HG02938 (cell line): ENCODE measurements at regions not wholly inside any gene's neighbourhood (a gene's known extent, or its start where the extent isn't known, plus 50 kb on each side); places are given as distances from the start of the nearest gene placed in this dataset.

ENCODE experiments used
- ATAC-seq: cut with Tn5 transposase; IDR thresholded peaks from one replicate; pipeline ENCODE4 v1.9.1; 2021; ENCODE audit warnings: mild to moderate bottlenecking, moderate library complexity; ENCODE audit not compliant: unreplicated experiment

DNA sequence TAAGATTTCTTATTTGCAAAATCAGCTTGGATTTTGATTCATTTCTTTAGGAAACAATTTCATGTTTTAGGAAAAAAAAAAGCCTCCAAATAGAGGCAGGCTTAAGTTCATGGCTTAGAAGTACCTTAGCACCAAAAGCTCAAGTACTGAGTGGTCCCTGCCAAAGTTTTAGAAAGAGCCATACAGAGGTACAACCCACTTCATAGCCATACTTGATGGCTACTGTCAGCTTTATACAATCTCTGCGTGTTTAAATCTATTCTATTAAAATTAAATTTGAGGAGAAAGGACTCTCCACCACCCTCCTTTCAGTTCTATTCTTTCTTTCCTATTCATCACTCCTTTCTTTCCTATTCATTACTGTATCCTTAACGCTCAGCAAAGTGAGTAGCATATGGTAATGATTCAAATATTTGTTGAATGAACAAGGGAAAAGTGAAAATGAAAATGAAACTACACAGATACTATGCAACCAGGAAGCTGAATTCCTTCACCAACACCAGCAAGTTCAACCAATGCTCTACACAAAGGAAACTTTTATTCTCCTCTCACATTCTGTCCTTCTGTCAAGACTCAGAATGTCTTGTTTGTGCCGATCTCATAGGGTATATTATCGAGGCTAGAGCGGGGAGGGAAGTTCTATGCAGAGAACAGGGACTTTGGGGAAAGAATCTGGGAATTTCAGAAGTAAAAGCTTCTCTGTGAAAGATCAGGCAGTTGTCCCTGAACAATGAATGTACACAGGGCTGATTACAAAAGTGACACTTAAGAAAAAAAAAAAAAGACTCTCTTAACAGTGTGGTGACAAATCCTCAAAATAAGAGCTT lies 138.6 kb upstream of the SPEF2 start:
- no peak for ATAC-seq

DNA sequence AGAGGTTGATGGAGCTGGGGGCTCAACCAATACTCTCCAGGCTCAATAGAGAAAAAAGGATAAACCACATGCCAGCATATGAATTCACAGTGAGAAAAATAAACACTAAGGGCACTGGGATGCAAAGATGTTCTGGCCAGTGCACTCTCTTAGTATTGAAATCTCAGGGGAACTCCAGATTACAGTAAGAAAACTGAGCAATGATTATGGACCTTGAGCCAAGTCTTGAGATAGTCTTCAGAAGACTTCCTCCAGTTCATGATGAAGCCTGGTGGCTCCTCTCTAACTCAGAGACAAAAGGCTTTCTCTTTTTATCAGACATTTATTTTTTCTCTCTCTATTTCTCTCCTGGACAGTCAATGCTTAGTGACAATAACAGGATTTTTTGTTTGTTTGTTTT lies 139.8 kb upstream of the SPEF2 start:
- ATAC-seq: no peak

GRCh38 chr5:35477321-35477720 lies 140.3 kb upstream of the SPEF2 start:
- no peak for ATAC-seq

DNA sequence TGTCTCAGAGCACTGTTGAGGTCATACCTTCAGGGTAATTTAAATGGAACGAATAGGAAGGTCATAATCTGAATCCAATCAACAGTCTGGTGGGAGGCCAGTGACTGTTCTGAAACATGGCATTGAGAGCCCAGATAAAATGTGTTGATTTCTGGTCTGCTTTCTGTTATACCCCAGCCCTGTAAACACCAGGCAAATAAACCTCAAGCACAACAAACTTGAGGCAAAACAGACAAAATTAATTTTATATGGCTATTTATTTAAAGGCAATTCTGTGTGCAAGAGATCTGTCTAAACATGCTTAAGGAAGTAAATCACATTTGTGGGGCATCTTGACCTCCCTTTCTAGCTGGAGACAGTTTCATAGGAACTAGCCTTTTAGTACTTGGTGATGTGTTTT lies 140.9 kb upstream of the SPEF2 start:
- no peak for ATAC-seq

GRCh38 chr5:35476036-35476435 lies 141.6 kb upstream of the SPEF2 start:
- ATAC-seq: no peak

- no peak for ATAC-seq
Measured at GRCh38 chr5:35473589-35473988, 144.1 kb upstream of the SPEF2 start.

- ATAC-seq: no peak
Measured at GRCh38 chr5:35470866-35471265, 146.8 kb upstream of the SPEF2 start.

- no peak for ATAC-seq
Measured at GRCh38 chr5:35468811-35469210, 148.9 kb upstream of the SPEF2 start.

DNA sequence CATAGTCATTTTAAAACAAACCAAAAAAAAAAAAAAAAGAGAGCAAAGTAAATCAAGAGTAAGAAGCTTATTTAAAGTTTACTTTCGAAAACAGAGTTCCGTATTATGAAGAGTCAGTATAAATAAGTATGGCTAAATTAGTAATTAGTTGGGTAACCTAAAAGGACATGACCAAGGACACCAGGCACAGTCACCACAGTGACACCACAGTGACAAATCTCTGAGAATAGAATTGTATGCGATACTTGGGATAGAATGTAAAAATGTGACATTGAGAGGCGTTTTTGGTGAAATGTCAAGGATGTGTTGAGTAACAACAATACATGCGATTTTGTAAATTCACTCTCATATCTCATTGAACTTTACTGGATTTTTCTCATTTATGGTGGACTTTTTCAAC lies 150.9 kb upstream of the SPEF2 start:
- no peak for ATAC-seq

DNA sequence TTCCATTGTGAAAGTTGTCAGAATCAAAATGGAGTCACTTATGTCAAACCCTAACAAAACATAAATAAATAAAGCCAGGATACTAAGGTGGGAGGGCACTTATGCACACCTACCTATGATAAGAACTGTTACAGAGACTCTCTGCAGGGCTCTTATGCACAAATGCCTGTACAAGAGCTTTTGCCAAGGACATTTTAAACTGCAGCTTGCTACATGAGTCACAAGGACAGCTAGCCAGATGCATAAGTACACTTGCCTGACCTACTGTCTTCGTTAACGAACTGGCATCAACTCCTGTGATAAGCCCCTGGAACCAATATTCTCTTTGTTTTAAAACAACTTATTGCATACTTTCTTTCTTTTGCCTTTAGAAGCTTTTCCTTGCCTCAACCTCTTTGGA lies 152.9 kb upstream of the SPEF2 start:
- no peak for ATAC-seq

DNA sequence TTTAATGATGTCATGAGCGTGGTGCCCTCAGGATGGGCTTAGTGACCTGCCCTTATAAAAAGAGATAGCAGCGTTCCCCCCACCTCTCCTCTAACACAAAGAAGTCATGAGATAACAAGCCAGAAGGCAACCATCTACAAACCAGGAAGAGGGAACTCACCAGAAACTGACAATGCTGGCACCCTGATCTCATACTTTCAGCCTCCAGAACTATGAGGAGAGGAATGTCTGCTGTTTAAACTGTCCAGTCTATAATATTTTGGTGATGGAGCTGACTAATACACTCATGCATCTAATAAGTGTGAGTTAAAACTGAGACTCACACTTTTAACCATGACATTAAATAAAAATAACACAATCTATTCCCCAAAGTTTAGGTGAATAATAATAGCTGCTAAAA lies 156.1 kb upstream of the SPEF2 start:
- ATAC-seq: no peak

- ATAC-seq: no peak
Measured at GRCh38 chr5:35458824-35459207, 158.8 kb upstream of the SPEF2 start.

DNA sequence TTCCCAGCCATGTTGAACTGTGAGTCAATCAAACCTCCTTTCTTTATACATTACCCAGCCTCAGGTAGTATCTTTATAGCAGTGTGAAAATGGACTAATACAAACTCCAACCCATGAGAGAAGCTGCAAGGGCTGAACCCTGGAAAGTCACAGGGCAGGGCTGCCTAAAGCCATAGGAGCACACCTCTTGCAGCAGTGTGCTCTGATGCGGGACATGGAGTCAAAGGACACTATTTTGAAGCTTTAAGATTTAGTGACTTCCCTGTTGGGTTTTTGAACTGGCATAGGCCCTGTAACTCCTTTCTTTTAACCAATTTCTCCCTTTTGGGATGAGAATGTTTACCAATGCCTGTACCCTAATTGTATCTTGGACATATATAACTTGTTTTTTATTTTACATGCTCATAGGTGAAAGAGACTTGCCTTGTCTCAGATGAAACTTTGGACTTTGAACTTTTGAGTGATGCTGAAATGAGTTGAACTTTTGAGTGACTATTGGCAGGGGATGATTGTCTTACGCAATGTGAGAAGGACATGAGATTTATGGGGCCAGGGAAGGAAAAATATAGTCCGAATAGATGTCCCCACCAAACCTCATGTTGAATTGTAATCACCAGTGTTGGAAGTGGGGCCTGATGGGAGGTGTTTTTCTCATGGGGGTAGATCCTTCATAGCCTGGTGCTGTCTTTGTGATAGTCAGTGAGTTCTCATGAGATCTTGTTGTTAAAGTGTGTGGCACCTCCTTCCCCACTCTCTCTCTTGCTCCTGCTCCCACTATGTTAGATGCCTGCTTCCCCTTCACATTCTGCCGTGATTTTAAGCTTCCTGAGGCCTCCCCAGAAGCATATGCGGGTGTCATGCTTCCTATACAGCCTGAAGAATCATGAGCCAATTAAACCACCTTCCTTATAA lies 159.5 kb upstream of the SPEF2 start:
- ATAC-seq: no peak

- no peak for ATAC-seq
Measured at GRCh38 chr5:35456506-35456905, 161.2 kb upstream of the SPEF2 start.

GRCh38 chr5:35454011-35454525 lies 163.6 kb upstream of the SPEF2 start:
- ATAC-seq: no peak

- ATAC-seq: no peak
Measured at GRCh38 chr5:35443803-35444595, 173.7 kb upstream of the SPEF2 start.

GRCh38 chr5:35442885-35443639 lies 174.6 kb upstream of the SPEF2 start:
- ATAC-seq: no peak

- no peak for ATAC-seq
Measured at GRCh38 chr5:35440409-35440808, 177.3 kb upstream of the SPEF2 start.

GRCh38 chr5:35438786-35439185 lies 178.9 kb upstream of the SPEF2 start:
- no peak for ATAC-seq

DNA sequence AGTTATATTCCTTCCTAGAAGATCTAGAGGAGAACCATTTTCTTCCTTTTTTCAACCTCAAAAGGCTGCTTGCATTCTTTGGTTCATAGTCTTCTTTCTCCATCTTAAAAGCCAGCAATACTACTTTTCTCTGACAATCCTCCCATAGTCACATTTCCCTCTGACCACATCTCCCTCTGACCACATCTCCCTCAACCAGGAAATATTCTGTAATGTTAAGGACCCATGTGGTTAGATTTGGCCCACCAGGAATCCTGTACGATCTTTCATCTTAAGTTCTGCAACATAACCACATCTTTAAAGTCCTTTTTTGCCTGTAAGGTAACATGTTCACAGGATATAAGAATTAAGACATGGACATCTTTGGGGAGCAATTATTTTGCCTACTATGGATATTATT lies 179.4 kb upstream of the SPEF2 start:
- ATAC-seq: no peak
